NB4 (cell line): ENCODE measurements at regions not wholly inside any gene's neighbourhood (a gene's known extent, or its start where the extent isn't known, plus 50 kb on each side); places are given as distances from the start of the nearest gene placed in this dataset.
A peak's percentile ranks its signal among the peaks of the same experiment; 100 is the strongest.

Experiments
- DNase-seq: peaks from one replicate; pipeline ENCODE4 v3.0.0; 2010; ENCODE audit warnings: low read depth
- H3K4me3 ChIP-seq: one replicate; pipeline ENCODE4 v1.5.1; 2011; ENCODE audit warnings: mild to moderate bottlenecking, low read depth, low read length, moderate library complexity
- MAX ChIP-seq: IDR thresholded peaks from 2 replicates; pipeline ENCODE4 v1.6.1; 2011; ENCODE audit warnings: low read depth, low read length
- MYC ChIP-seq: IDR thresholded peaks from 2 replicates; pipeline ENCODE4 v1.6.1; 2011; ENCODE audit warnings: low read depth, low read length
- POLR2A ChIP-seq: IDR thresholded peaks from 2 replicates; pipeline ENCODE4 v1.6.1; 2011; ENCODE audit warnings: mild to moderate bottlenecking; ENCODE audit not compliant: insufficient read length; ENCODE audit errors: extremely low read depth
- TF ChIP-seq, protein P1 (sequence below): IDR thresholded peaks from one replicate; pipeline ENCODE4 v1.5.1; 2012; ENCODE audit warnings: low read depth, low read length

DNA sequence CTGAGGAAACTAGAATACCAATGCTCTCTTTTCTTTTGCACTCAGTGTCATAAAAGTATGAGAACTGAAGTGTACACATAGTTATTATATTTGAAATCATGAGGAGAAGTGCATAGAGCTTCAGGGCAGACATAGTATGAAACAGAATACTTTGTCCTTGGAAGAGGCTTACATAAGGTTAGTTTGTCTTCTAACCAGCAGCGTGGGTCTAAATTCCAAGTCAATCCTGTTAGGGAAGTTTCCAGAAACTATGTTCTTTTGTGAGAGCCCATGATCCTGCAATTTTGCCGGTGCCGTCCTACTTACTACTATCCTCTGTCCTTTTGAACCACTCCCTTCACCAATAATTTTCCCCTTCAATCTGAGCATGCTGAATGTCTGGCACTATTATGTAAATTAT, 156.2 kb downstream of the PABPC4L start:
- TF ChIP-seq, protein P1, sequence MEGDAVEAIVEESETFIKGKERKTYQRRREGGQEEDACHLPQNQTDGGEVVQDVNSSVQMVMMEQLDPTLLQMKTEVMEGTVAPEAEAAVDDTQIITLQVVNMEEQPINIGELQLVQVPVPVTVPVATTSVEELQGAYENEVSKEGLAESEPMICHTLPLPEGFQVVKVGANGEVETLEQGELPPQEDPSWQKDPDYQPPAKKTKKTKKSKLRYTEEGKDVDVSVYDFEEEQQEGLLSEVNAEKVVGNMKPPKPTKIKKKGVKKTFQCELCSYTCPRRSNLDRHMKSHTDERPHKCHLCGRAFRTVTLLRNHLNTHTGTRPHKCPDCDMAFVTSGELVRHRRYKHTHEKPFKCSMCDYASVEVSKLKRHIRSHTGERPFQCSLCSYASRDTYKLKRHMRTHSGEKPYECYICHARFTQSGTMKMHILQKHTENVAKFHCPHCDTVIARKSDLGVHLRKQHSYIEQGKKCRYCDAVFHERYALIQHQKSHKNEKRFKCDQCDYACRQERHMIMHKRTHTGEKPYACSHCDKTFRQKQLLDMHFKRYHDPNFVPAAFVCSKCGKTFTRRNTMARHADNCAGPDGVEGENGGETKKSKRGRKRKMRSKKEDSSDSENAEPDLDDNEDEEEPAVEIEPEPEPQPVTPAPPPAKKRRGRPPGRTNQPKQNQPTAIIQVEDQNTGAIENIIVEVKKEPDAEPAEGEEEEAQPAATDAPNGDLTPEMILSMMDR: no peak
- no peak for TF ChIP-seq MAX
- TF ChIP-seq POLR2A: no peak
- no peak for TF ChIP-seq MYC
- DNase-seq: no peak
- no peak overlapping the region for H3K4me3 ChIP-seq

GRCh38 chr4:134043266-134043665, 158.3 kb downstream of the PABPC4L start:
- H3K4me3 ChIP-seq: no peak overlapping the region
- TF ChIP-seq MYC (no peak), MAX (no peak), POLR2A (no peak)
- TF ChIP-seq, protein P1: no peak
- no peak for DNase-seq

DNA sequence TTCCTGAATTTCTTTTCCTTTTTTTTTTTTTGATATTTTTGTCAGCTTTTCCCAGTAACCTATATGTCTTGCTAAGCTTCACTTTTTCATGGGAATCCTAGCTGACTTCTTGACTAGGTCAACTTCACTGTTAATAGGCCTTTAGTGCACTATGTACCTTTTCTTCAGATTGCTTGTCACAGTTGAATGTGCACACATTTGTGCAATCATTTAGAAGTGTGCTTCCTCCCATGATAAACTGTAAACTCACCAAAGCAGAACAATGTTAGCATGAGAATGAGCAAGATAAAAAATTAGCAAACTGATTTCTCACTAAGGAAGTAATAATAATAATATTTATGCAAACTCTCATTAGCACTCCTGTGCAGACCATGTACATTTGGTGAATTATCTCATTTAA, 173.2 kb downstream of the PABPC4L start:
- TF ChIP-seq MAX: no peak
- TF ChIP-seq, protein P1: no peak
- TF ChIP-seq MYC: no peak
- no peak for TF ChIP-seq POLR2A
- no peak overlapping the region for H3K4me3 ChIP-seq

GRCh38 chr4:134027931-134028330, 173.7 kb downstream of the PABPC4L start:
- TF ChIP-seq MYC: no peak
- no peak for TF ChIP-seq POLR2A
- no peak for TF ChIP-seq MAX
- TF ChIP-seq, protein P1: no peak
- H3K4me3 ChIP-seq: no peak overlapping the region
- DNase-seq: no peak

More for the DNA sequence above, 173.2 kb downstream of the PABPC4L start:
- no peak for DNase-seq

GRCh38 chr4:134024251-134024650, 177.3 kb downstream of the PABPC4L start:
- peak; percentile 32 for DNase-seq
- TF ChIP-seq POLR2A: no peak
- TF ChIP-seq, protein P1: peak; percentile 34
- H3K4me3 ChIP-seq: no peak overlapping the region

GRCh38 chr4:134019657-134020056, 181.9 kb downstream of the PABPC4L start:
- DNase-seq: no peak
- TF ChIP-seq POLR2A (no peak), MAX (no peak), MYC (no peak)
- TF ChIP-seq, protein P1: no peak
- H3K4me3 ChIP-seq: no peak overlapping the region
